ENCODE measurements at regions not wholly inside any gene's neighbourhood (a gene's known extent, or its start where the extent isn't known, plus 50 kb on each side); places are given as distances from the start of the nearest gene placed in this dataset.

- Histone ChIP-seq H3K27ac (ENCODE audit: low read length) (no peak overlapping the region), H3K9ac (ENCODE audit: low read length) (no peak overlapping the region), H3K79me2 (replicated peaks; ENCODE audit: insufficient read depth, low read length) (no peaks in the 10 kb centered on the region), H3K9me2 (ENCODE audit: insufficient read depth, low read length) (no peaks in the 10 kb centered on the region), H3K9me3 (ENCODE audit: low read length) (no peaks in the 10 kb centered on the region), H2AFZ (ENCODE audit: low read depth, low read length) (no peak overlapping the region), H3K27me3 (ENCODE audit: insufficient read depth, low read depth, low read length) (no peaks in the 10 kb centered on the region), H3K4me3 (ENCODE audit: low read length) (no peak overlapping the region), H3K36me3 (ENCODE audit: insufficient read depth, low read length) (no peaks in the 10 kb centered on the region), H3F3A (ENCODE audit: insufficient read depth, low read length, poor library complexity, severe bottlenecking) (no peaks in the 10 kb centered on the region), H3K4me2 (ENCODE audit: low read length) (no peak overlapping the region), H4K20me1 (ENCODE audit: insufficient read depth) (no peaks in the 10 kb centered on the region)
- TF ChIP-seq POLR2AphosphoS5 (IDR thresholded peaks at IDR 0.05): no peak
- no peak for TF ChIP-seq SMC3 (conservative IDR thresholded peaks at IDR 0.05; ENCODE audit: poor library complexity)
- no peak for TF ChIP-seq EZH2 (IDR thresholded peaks at IDR 0.05; ENCODE audit: borderline replicate concordance, insufficient read depth, low read length, poor library complexity, severe bottlenecking)
- TF ChIP-seq RAD21 (conservative IDR thresholded peaks at IDR 0.05): no peak
- TF ChIP-seq, protein P1, sequence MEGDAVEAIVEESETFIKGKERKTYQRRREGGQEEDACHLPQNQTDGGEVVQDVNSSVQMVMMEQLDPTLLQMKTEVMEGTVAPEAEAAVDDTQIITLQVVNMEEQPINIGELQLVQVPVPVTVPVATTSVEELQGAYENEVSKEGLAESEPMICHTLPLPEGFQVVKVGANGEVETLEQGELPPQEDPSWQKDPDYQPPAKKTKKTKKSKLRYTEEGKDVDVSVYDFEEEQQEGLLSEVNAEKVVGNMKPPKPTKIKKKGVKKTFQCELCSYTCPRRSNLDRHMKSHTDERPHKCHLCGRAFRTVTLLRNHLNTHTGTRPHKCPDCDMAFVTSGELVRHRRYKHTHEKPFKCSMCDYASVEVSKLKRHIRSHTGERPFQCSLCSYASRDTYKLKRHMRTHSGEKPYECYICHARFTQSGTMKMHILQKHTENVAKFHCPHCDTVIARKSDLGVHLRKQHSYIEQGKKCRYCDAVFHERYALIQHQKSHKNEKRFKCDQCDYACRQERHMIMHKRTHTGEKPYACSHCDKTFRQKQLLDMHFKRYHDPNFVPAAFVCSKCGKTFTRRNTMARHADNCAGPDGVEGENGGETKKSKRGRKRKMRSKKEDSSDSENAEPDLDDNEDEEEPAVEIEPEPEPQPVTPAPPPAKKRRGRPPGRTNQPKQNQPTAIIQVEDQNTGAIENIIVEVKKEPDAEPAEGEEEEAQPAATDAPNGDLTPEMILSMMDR (IDR thresholded peaks at IDR 0.05; ENCODE audit: poor library complexity, severe bottlenecking): no peak
- no peak for TF ChIP-seq MXI1 (conservative IDR thresholded peaks at IDR 0.05; ENCODE audit: poor library complexity, severe bottlenecking)
- TF ChIP-seq EP300 (conservative IDR thresholded peaks at IDR 0.05; ENCODE audit: poor library complexity, severe bottlenecking): no peak
- TF ChIP-seq TAF1 (IDR thresholded peaks at IDR 0.05; ENCODE audit: low read depth): no peak
- TF ChIP-seq, protein P2, sequence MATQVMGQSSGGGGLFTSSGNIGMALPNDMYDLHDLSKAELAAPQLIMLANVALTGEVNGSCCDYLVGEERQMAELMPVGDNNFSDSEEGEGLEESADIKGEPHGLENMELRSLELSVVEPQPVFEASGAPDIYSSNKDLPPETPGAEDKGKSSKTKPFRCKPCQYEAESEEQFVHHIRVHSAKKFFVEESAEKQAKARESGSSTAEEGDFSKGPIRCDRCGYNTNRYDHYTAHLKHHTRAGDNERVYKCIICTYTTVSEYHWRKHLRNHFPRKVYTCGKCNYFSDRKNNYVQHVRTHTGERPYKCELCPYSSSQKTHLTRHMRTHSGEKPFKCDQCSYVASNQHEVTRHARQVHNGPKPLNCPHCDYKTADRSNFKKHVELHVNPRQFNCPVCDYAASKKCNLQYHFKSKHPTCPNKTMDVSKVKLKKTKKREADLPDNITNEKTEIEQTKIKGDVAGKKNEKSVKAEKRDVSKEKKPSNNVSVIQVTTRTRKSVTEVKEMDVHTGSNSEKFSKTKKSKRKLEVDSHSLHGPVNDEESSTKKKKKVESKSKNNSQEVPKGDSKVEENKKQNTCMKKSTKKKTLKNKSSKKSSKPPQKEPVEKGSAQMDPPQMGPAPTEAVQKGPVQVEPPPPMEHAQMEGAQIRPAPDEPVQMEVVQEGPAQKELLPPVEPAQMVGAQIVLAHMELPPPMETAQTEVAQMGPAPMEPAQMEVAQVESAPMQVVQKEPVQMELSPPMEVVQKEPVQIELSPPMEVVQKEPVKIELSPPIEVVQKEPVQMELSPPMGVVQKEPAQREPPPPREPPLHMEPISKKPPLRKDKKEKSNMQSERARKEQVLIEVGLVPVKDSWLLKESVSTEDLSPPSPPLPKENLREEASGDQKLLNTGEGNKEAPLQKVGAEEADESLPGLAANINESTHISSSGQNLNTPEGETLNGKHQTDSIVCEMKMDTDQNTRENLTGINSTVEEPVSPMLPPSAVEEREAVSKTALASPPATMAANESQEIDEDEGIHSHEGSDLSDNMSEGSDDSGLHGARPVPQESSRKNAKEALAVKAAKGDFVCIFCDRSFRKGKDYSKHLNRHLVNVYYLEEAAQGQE (IDR thresholded peaks at IDR 0.05; ENCODE audit: borderline replicate concordance): no peak
Measured at GRCh38 chr15:70503073-70503745, 260.1 kb downstream of the UACA start.

GRCh38 chr15:70502529-70502928 lies 260.8 kb downstream of the UACA start:
- Histone ChIP-seq H2AFZ (ENCODE audit: low read depth, low read length) (no peak overlapping the region), H3K36me3 (ENCODE audit: insufficient read depth, low read length) (no peaks in the 10 kb centered on the region), H3K79me2 (replicated peaks; ENCODE audit: insufficient read depth, low read length) (no peaks in the 10 kb centered on the region), H3K27ac (ENCODE audit: low read length) (no peak overlapping the region), H3K4me2 (ENCODE audit: low read length) (no peak overlapping the region), H3K9ac (ENCODE audit: low read length) (no peak overlapping the region), H3K9me3 (ENCODE audit: low read length) (no peaks in the 10 kb centered on the region), H3K4me3 (ENCODE audit: low read length) (no peak overlapping the region), H3K27me3 (ENCODE audit: insufficient read depth, low read depth, low read length) (no peaks in the 10 kb centered on the region), H4K20me1 (ENCODE audit: insufficient read depth) (no peaks in the 10 kb centered on the region), H3K9me2 (ENCODE audit: insufficient read depth, low read length) (no peaks in the 10 kb centered on the region), H3F3A (ENCODE audit: insufficient read depth, low read length, poor library complexity, severe bottlenecking) (no peaks in the 10 kb centered on the region)
- TF ChIP-seq EZH2 (IDR thresholded peaks at IDR 0.05; ENCODE audit: borderline replicate concordance, insufficient read depth, low read length, poor library complexity, severe bottlenecking) (no peak), TAF1 (IDR thresholded peaks at IDR 0.05; ENCODE audit: low read depth) (no peak), POLR2AphosphoS5 (IDR thresholded peaks at IDR 0.05) (no peak), MXI1 (conservative IDR thresholded peaks at IDR 0.05; ENCODE audit: poor library complexity, severe bottlenecking) (no peak)
- TF ChIP-seq, protein P2 (IDR thresholded peaks at IDR 0.05; ENCODE audit: borderline replicate concordance): no peak
- TF ChIP-seq, protein P1 (IDR thresholded peaks at IDR 0.05; ENCODE audit: poor library complexity, severe bottlenecking): no peak

Data from neural cell (in vitro differentiated cells).